CD14-positive monocyte (primary cell): ENCODE measurements at regions not wholly inside any gene's neighbourhood (a gene's known extent, or its start where the extent isn't known, plus 50 kb on each side); places are given as distances from the start of the nearest gene placed in this dataset.

Source experiments
- DNase-seq, 3 donors: peaks; one replicate each; pipeline ENCODE4 v3.0.0-alpha.2; 2011 to 2022
- H2AFZ ChIP-seq: 2 replicates; pipeline ENCODE4 v1.6.0; 2012; ENCODE audit warnings: mild to moderate bottlenecking, low read depth, low read length, inconsistent platforms; ENCODE audit not compliant: insufficient read depth, poor library complexity, severe bottlenecking
- H3K27ac ChIP-seq, 2 donors: 1 replicate in 1 of 2; 2 replicates in 1 of 2; pipeline ENCODE4 v1.5.1; 2012 to 2013; ENCODE audit warnings: low read length in 2 of 2, control low read depth in 1 of 2, inconsistent platforms in 1 of 2, low read depth in 1 of 2, mild to moderate bottlenecking in 1 of 2
- H3K27me3 ChIP-seq, 2 donors: one replicate each; pipeline versions ENCODE4 v1.6.0 to v1.6.1; 2011 to 2013; ENCODE audit warnings: low read length in 2 of 2; ENCODE audit not compliant: control insufficient read depth in 2 of 2, insufficient read depth in 2 of 2
- H3K36me3 ChIP-seq, 2 donors: replicated peaks in 1 of 2; 1 replicate in 1 of 2; 2 replicates in 1 of 2; pipeline versions ENCODE4 v1.5.1 to v1.6.1; 2012 to 2013; ENCODE audit warnings: low read length in 2 of 2, control low read depth in 1 of 2, inconsistent platforms in 1 of 2, mild to moderate bottlenecking in 1 of 2; ENCODE audit not compliant: insufficient read depth in 2 of 2, control insufficient read depth in 1 of 2
- H3K4me1 ChIP-seq, 2 donors: 1 replicate in 1 of 2; 2 replicates in 1 of 2; pipeline versions ENCODE4 v1.5.1 to v1.6.1; 2012 to 2013; ENCODE audit warnings: low read length in 2 of 2, control low read depth in 1 of 2, inconsistent platforms in 1 of 2, mild to moderate bottlenecking in 1 of 2, moderate library complexity in 1 of 2; ENCODE audit not compliant: insufficient read depth in 2 of 2, control insufficient read depth in 1 of 2
- H3K4me2 ChIP-seq: replicated peaks from 2 replicates; pipeline ENCODE3; 2012; ENCODE audit warnings: low read length, moderate library complexity, mild to moderate bottlenecking; ENCODE audit not compliant: poor library complexity, severe bottlenecking; ENCODE audit errors: extremely low read depth
- H3K4me3 ChIP-seq, 3 experiments: fragments of 200-600 bp in 1 of 3; sonication (generic) in 1 of 3; replicated peaks in 1 of 3; 1 replicate in 2 of 3; 2 replicates in 1 of 3; pipeline ENCODE4 v1.5.1; 2011 to 2013; ENCODE audit warnings: low read length in 3 of 3, mild to moderate bottlenecking in 3 of 3, control low read depth in 2 of 3, low read depth in 2 of 3, inconsistent platforms in 1 of 3, moderate library complexity in 1 of 3
- H3K79me2 ChIP-seq: 2 replicates; pipeline ENCODE4 v1.6.0; 2012; ENCODE audit warnings: mild to moderate bottlenecking, control low read depth, inconsistent platforms, low read length, moderate library complexity; ENCODE audit not compliant: insufficient read depth
- H3K9ac ChIP-seq: 2 replicates; pipeline ENCODE4 v1.6.0; 2017; ENCODE audit warnings: low read length, mild to moderate bottlenecking; ENCODE audit not compliant: insufficient read depth, poor library complexity, severe bottlenecking
- H3K9me3 ChIP-seq, 2 donors: replicated peaks in 1 of 2; 1 replicate in 1 of 2; 2 replicates in 1 of 2; pipeline versions ENCODE4 v1.5.1 to v1.6.1; 2012 to 2013; ENCODE audit warnings: low read length in 2 of 2, control low read depth in 1 of 2; ENCODE audit not compliant: control insufficient read depth in 1 of 2, insufficient read depth in 1 of 2
- H4K20me1 ChIP-seq: 2 replicates; pipeline ENCODE4 v1.6.0; 2012; ENCODE audit warnings: mild to moderate bottlenecking, low read length, control low read depth, moderate library complexity; ENCODE audit not compliant: insufficient read depth
- H3K27ac Mint-ChIP-seq, 7 donors: one replicate each; pipeline ENCODE4 v1.8.0; 2020; ENCODE audit warnings: mild to moderate bottlenecking in 7 of 7, mixed read lengths in 7 of 7, moderate library complexity in 6 of 7, inconsistent platforms in 2 of 7
- H3K27me3 Mint-ChIP-seq, 3 donors: one replicate each; pipeline ENCODE4 v1.8.0; 2021 to 2022; ENCODE audit warnings: low read depth in 3 of 3, mild to moderate bottlenecking in 3 of 3, mixed read lengths in 3 of 3, moderate library complexity in 3 of 3, inconsistent platforms in 1 of 3
- H3K36me3 Mint-ChIP-seq, 2 donors: one replicate each; pipeline ENCODE4 v1.8.0; 2020; ENCODE audit warnings: mixed read lengths in 2 of 2, inconsistent platforms in 1 of 2, mild to moderate bottlenecking in 1 of 2
- H3K4me1 Mint-ChIP-seq: one replicate; pipeline ENCODE4 v1.8.0; 2020; ENCODE audit warnings: mild to moderate bottlenecking, mixed read lengths
- H3K4me3 Mint-ChIP-seq, 2 donors: one replicate each; pipeline ENCODE4 v1.8.0; 2020; ENCODE audit warnings: mild to moderate bottlenecking in 2 of 2, mixed read lengths in 2 of 2, moderate library complexity in 1 of 2
- H3K9me3 Mint-ChIP-seq, 7 donors: one replicate each; pipeline ENCODE4 v1.8.0; 2020 to 2022; ENCODE audit warnings: mixed read lengths in 7 of 7, mild to moderate bottlenecking in 6 of 7, moderate library complexity in 6 of 7, inconsistent platforms in 2 of 7
- WGBS: methylation state at CpG from one replicate; pipeline ENCODE4 v1.1.5; 2013; ENCODE audit warnings: missing lambda C conversion rate; ENCODE audit not compliant: insufficient coverage; 5-methylcytosine and 5-hydroxymethylcytosine counted together
- intact Hi-C, 2 donors: fragments of 100-400 bp; cut with micrococcal nuclease; formaldehyde crosslinking; loops; one replicate each; pipeline versions ENCODE4 v1.15.0 to v1.15.1; 2023
- TF ChIP-seq, protein P1 (sequence below): fragments of 200-600 bp; IDR thresholded peaks from one replicate; pipeline ENCODE4 v1.8.0; 2022; ENCODE audit warnings: antibody characterized with exemption, mild to moderate bottlenecking

- Histone ChIP-seq H3K27me3 (no peaks in the 10 kb centered on the region), H2AFZ (no peak overlapping the region), H3K9me3 (peaks cover 0 to 4% of the 10 kb centered on the region in 2 donors), H3K4me3 (no peak overlapping the region), H4K20me1 (no peaks in the 10 kb centered on the region), H3K27ac (no peak overlapping the region), H3K9ac (no peak overlapping the region), H3K79me2 (no peaks in the 10 kb centered on the region), H3K4me2 (no peak overlapping the region), H3K4me1 (no peaks in the 10 kb centered on the region), H3K36me3 (no peaks in the 10 kb centered on the region)
- Mint-ChIP-seq H3K27ac (no peak overlapping the region), H3K9me3 (peaks cover 2 to 11% (median 4%) of the 10 kb centered on the region in 7 donors), H3K4me3 (no peak overlapping the region), H3K4me1 (no peaks in the 10 kb centered on the region), H3K27me3 (peaks cover 1 to 8% (median 2%) of the 10 kb centered on the region in 3 donors), H3K36me3 (no peaks in the 10 kb centered on the region)
- intact Hi-C loops: no loop called here
- TF ChIP-seq, protein P1, sequence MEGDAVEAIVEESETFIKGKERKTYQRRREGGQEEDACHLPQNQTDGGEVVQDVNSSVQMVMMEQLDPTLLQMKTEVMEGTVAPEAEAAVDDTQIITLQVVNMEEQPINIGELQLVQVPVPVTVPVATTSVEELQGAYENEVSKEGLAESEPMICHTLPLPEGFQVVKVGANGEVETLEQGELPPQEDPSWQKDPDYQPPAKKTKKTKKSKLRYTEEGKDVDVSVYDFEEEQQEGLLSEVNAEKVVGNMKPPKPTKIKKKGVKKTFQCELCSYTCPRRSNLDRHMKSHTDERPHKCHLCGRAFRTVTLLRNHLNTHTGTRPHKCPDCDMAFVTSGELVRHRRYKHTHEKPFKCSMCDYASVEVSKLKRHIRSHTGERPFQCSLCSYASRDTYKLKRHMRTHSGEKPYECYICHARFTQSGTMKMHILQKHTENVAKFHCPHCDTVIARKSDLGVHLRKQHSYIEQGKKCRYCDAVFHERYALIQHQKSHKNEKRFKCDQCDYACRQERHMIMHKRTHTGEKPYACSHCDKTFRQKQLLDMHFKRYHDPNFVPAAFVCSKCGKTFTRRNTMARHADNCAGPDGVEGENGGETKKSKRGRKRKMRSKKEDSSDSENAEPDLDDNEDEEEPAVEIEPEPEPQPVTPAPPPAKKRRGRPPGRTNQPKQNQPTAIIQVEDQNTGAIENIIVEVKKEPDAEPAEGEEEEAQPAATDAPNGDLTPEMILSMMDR: no peak
- DNase-seq: no peak
- WGBS: 94% methylated on average over 4 of the region's 6 CpGs
Measured at GRCh38 chr2:234858790-234859329, 93.0 kb upstream of the SH3BP4 start.

GRCh38 chr2:234858145-234858544 is 93.7 kb upstream of the SH3BP4 start:
- H3K4me2 ChIP-seq: no peak overlapping the region
- intact Hi-C loops: no loop called here

More at GRCh38 chr2:234858145-234858544, 93.7 kb upstream of the SH3BP4 start:
- Mint-ChIP-seq H3K4me3 (no peak overlapping the region), H3K36me3 (no peaks in the 10 kb centered on the region), H3K27ac (no peak overlapping the region), H3K4me1 (no peaks in the 10 kb centered on the region), H3K27me3 (peaks cover 1 to 6% (median 3%) of the 10 kb centered on the region in 3 donors), H3K9me3 (peaks cover 2 to 11% (median 4%) of the 10 kb centered on the region in 7 donors)
- Histone ChIP-seq H3K79me2 (no peaks in the 10 kb centered on the region), H3K36me3 (no peaks in the 10 kb centered on the region), H4K20me1 (no peaks in the 10 kb centered on the region), H2AFZ (no peak overlapping the region), H3K9ac (no peak overlapping the region), H3K27ac (no peak overlapping the region), H3K27me3 (no peaks in the 10 kb centered on the region), H3K4me3 (no peak overlapping the region), H3K9me3 (peaks cover 0 to 4% of the 10 kb centered on the region in 2 donors), H3K4me1 (no peaks in the 10 kb centered on the region)
- TF ChIP-seq, protein P1: no peak
- DNase-seq: no peak
- 100% methylated on average over 2 of the region's 7 CpGs for WGBS
